GM12892 (cell line): ENCODE measurements at regions not wholly inside any gene's neighbourhood (a gene's known extent, or its start where the extent isn't known, plus 50 kb on each side); places are given as distances from the start of the nearest gene placed in this dataset.

ENCODE experiments used
- POLR2A ChIP-seq: IDR thresholded peaks from 2 replicates; pipeline ENCODE4 v1.6.1; 2011; ENCODE audit warnings: low read depth, low read length, control low read depth
- POLR2AphosphoS5 ChIP-seq: IDR thresholded peaks from 2 replicates; pipeline ENCODE4 v1.6.1; 2011; ENCODE audit warnings: low read depth, low read length, control low read depth

GRCh38 chr20:10868299-10868698 lies 194.5 kb upstream of the JAG1 start:
- no peak for TF ChIP-seq POLR2A
- TF ChIP-seq POLR2AphosphoS5 = no peak
